SHP77 (cell line): ENCODE measurements at regions not wholly inside any gene's neighbourhood (a gene's known extent, or its start where the extent isn't known, plus 50 kb on each side); places are given as distances from the start of the nearest gene placed in this dataset.

Experiments
- DNase-seq, 2 experiments: peaks; one replicate each; lab custom pipeline; 2025; lab: John Stamatoyannopoulos, UW

- DNase-seq, result no peak
These were observed 527.9 kb upstream of the MDFIC2 start for GRCh38 chr3:70840106-70840870.

DNA sequence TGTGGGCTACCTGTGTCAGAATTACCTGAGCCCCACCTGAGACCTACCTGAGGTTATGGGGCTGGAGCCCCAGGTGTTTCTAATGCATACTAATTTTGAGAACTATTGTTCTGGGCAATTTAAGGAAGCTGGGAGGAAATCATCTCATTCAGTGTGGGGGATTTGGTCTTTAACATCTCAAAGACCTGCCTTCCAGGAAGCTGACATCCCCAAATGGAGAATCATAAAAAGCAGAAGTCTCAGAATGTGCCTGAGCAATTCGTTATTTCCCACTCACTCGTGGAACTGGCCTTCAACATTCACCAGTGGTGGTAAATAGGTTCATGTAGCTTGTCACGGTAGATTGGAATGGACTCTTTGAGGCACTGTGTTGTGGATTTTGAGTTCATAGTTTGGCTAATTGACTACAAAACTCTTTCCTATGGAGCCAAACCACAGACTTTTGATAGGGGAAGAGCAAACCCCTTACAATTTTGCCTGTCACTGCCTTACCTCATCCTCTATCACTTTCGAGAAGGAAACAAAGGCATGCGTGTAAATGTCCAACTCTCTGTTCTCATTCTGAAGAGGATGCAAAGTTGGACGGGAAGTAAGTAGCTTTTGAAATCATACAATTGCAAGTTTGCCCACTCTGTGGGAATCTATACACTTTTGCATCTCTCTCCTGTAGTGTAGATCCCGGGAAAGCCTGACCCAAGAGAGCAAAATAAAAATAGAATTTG, 521.0 kb upstream of the MDFIC2 start:
- no peak for DNase-seq

GRCh38 chr3:70832834-70833205, 520.4 kb upstream of the MDFIC2 start:
- DNase-seq, result no peak

- peak in 1 of 2 experiments; percentile 41 for DNase-seq
These were observed 519.8 kb upstream of the MDFIC2 start for GRCh38 chr3:70832089-70832833.

GRCh38 chr3:70829092-70829491, 516.7 kb upstream of the MDFIC2 start:
- DNase-seq, result no peak

GRCh38 chr3:70824773-70825172, 512.3 kb upstream of the MDFIC2 start:
- peak in 1 of 2 experiments; percentile 1 for DNase-seq

DNA sequence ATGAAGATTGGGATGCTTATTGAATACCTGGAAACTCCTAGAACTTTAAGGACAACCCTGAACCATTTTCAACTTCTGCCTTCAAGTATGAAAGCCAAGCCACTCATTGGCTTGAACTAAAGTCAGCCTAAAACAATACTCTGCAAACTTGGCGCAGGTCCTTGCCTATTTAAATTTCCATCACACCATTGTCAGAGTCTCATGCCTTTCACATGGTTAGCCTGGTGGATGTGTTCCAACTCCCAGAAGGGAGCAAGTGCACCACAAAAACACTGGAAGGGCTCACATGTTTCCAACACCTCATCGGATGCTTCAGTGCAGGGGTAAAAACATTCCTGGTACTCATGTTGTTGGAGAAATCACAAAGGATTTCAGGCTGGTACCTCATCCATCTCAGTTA, 511.6 kb upstream of the MDFIC2 start:
- DNase-seq, result no peak

DNA sequence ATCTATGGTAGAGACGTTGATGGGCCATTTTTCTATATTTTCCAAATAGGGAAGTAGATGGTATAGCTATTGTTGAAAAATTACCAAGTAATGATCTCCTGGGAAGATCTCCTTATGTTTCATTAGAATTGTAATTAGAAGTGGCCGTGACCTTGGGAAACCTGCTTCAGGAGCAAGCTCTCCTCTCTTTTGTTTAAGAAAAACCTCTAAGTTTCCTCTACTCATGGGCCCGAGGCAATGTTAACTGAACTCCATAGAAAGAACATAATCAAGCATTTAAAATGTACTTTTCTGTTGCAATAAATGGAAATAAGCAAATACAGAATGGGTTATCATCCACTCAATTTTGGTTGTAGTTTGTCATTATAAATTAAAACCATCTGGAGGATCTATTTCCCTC, 511.2 kb upstream of the MDFIC2 start:
- no peak for DNase-seq

DNA sequence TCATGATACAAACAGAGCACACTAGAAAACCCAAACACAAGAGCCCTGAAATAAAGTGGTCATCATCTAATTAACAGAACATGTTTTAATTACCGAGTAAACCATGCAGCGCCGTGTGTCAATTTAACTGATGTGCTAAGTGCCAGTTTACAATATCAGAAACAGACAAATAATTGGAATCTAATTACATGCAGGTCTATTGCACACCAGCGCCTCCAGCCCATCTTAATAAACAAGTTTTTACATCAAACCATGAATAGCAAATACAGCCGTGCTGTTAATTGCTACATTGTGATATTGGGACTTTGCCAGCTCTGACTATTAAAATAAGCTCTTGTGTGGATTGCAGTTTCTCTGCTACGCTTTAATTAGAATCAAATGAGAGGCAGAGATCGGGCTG, 510.2 kb upstream of the MDFIC2 start:
- DNase-seq, result no peak

DNA sequence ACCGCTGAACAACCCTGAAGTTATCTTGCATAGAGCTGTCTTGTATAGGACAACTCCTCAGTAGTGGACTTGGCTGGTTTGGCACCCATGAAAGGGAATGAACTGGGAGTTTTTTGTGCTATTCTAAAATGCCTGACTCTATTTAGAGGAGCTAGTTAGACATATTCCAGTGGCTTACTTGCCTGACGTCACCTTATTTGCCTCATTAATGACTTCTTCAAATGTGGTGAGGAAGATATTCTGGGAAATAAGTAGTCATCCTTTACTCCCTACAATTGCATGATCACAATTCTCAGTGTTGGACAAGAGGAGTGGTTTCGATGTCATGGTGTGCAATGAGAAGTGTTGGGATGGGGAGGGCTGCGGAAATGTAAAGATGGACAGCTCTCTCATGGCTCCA, 509.2 kb upstream of the MDFIC2 start:
- no peak for DNase-seq

GRCh38 chr3:70820397-70820796, 508.0 kb upstream of the MDFIC2 start:
- no peak for DNase-seq

DNA sequence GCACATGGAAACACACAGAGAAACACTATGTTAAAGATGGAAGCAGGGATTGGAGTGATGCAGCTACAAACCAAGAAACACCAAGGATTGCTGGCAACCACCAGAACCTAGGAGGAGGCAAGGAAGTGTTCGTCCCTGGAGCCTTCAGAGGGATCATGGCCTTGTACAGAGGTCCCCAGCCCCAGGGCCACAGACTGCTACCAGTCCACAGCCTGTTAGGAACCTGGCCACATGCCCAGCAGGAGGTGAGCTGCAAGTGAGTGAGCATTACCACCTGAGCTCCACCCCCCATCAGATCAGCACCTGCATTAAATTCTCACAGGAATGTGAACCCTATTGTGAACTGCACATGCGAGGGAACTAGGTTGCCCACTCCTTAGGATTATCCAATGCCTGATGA, 505.7 kb upstream of the MDFIC2 start:
- no peak for DNase-seq

GRCh38 chr3:70816346-70816745, 503.9 kb upstream of the MDFIC2 start:
- no peak for DNase-seq

GRCh38 chr3:70815817-70816216, 503.4 kb upstream of the MDFIC2 start:
- DNase-seq, result peak in 1 of 2 experiments; percentile 3

GRCh38 chr3:70813311-70813710, 500.9 kb upstream of the MDFIC2 start:
- no peak for DNase-seq

DNA sequence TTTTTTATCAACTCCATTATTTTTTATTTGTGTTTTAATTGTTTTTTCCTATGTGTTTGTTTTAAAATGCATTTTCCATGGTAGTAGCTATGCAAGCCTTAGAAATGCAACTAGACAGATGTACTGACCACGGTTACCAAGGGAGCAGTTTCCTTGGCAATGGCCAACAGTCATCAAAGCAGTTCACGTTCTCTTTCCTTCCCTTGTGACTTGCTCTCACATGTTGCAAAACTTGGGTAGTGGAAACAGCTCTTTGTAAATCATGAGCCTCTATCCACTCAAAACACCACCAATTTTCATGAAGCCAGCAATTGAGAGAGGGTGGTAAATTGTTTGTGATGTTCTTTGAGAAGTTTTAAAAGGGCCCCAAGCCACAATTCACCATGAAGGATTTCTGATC, 499.4 kb upstream of the MDFIC2 start:
- DNase-seq, result no peak

- no peak for DNase-seq
These were observed 496.4 kb upstream of the MDFIC2 start for GRCh38 chr3:70808881-70809280.

- no peak for DNase-seq
These were observed 494.1 kb upstream of the MDFIC2 start for GRCh38 chr3:70806556-70806955.

- DNase-seq, result no peak
These were observed 493.6 kb upstream of the MDFIC2 start for GRCh38 chr3:70806021-70806420.

GRCh38 chr3:70805061-70805889, 492.8 kb upstream of the MDFIC2 start:
- no peak for DNase-seq

DNA sequence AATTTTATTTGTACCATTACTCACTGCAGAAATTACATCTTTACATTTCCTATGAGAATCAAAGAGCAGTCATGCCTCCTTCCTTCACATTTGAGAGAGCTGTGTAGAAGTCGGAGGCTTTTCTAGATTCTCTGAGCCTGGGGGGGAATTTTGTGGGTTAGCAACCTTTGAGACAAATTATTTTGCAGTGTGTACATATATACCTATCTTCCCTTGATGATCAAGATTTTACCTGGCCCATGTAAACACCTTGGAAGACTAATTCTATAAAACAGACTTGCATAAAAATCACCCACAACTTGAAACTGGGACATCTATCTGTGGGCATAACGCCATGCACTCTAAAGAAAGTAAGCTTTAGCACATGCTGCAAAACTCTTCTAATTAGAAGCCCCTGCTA, 491.5 kb upstream of the MDFIC2 start:
- DNase-seq, result no peak

GRCh38 chr3:70803319-70803718, 490.9 kb upstream of the MDFIC2 start:
- DNase-seq, result no peak
